ENCODE measurements at regions not wholly inside any gene's neighbourhood (a gene's known extent, or its start where the extent isn't known, plus 50 kb on each side); places are given as distances from the start of the nearest gene placed in this dataset.

GRCh38 chr5:171650597-171650996 lies 135.0 kb upstream of the SMIM23 start:
- no peak for TF ChIP-seq CTCF (IDR thresholded peaks at IDR 0.05)
- no peak for DNase-seq (ENCODE audit: low spot score)
- ATAC-seq (ENCODE audit: low FRiP score), result no peak

GRCh38 chr5:171651102-171651501 lies 134.5 kb upstream of the SMIM23 start:
- TF ChIP-seq CTCF (IDR thresholded peaks at IDR 0.05), result no peak
- ATAC-seq (ENCODE audit: low FRiP score) (no peak), DNase-seq (ENCODE audit: low spot score) (no peak)

- no peak for TF ChIP-seq CTCF (IDR thresholded peaks at IDR 0.05)
Observed at GRCh38 chr5:171654881-171655280, 130.7 kb upstream of the SMIM23 start.

GRCh38 chr5:171657473-171657872 lies 128.1 kb upstream of the SMIM23 start:
- no peak for DNase-seq (ENCODE audit: low spot score)
- no peak for ATAC-seq (ENCODE audit: low FRiP score)
- no peak for TF ChIP-seq CTCF (IDR thresholded peaks at IDR 0.05)

More at GRCh38 chr5:171654881-171655280, 130.7 kb upstream of the SMIM23 start:
- no peak for ATAC-seq (ENCODE audit: low FRiP score)
- no peak for DNase-seq (ENCODE audit: low spot score)

- no peak for TF ChIP-seq CTCF (IDR thresholded peaks at IDR 0.05)
- DNase-seq (ENCODE audit: low spot score) (no peak), ATAC-seq (ENCODE audit: low FRiP score) (no peak)
Observed at GRCh38 chr5:171659896-171660295, 125.7 kb upstream of the SMIM23 start.

- ATAC-seq (ENCODE audit: low FRiP score) (no peak), DNase-seq (ENCODE audit: low spot score) (no peak)
- no peak for TF ChIP-seq CTCF (IDR thresholded peaks at IDR 0.05)
Observed at GRCh38 chr5:171660434-171660833, 125.2 kb upstream of the SMIM23 start.

- no peak for TF ChIP-seq CTCF (IDR thresholded peaks at IDR 0.05)
- ATAC-seq (ENCODE audit: low FRiP score), result no peak
- DNase-seq (ENCODE audit: low spot score), result no peak
Observed at GRCh38 chr5:171661143-171661542, 124.5 kb upstream of the SMIM23 start.
